ENCODE measurements at regions not wholly inside any gene's neighbourhood (a gene's known extent, or its start where the extent isn't known, plus 50 kb on each side); places are given as distances from the start of the nearest gene placed in this dataset.

GRCh38 chrX:124805486-124805885 lies 459.1 kb downstream of the SH2D1A start:
- Histone ChIP-seq H3K9me3 (ENCODE audit: insufficient read depth, low read depth, low read length) (no peaks in the 10 kb centered on the region), H3K79me2 (ENCODE audit: insufficient read depth, low read length) (no peaks in the 10 kb centered on the region), H4K20me1 (ENCODE audit: insufficient read depth, low read length, poor library complexity, severe bottlenecking) (no peaks in the 10 kb centered on the region)

GRCh38 chrX:124814106-124814505 lies 467.7 kb downstream of the SH2D1A start:
- H3K4me1 ChIP-seq (ENCODE audit: insufficient read depth, low read length, poor library complexity, severe bottlenecking): no peaks in the 10 kb centered on the region
- H4K20me1 ChIP-seq (ENCODE audit: insufficient read depth, low read length, poor library complexity, severe bottlenecking): no peaks in the 10 kb centered on the region
- H2AFZ ChIP-seq (ENCODE audit: low read length): no peak overlapping the region
- no peaks in the 10 kb centered on the region for H3F3A ChIP-seq (ENCODE audit: low read depth)
- H3K4me2 ChIP-seq (ENCODE audit: low read depth, low read length, poor library complexity, severe bottlenecking): no peak overlapping the region
- no peaks in the 10 kb centered on the region for H3K36me3 ChIP-seq (ENCODE audit: insufficient read depth, low read length)
- H3K79me2 ChIP-seq (ENCODE audit: insufficient read depth, low read length): no peaks in the 10 kb centered on the region
- no peak for TF ChIP-seq CTCF (conservative IDR thresholded peaks at IDR 0.05; ENCODE audit: low read length)
- TF ChIP-seq EZH2phosphoT487 (IDR thresholded peaks at IDR 0.05; ENCODE audit: borderline replicate concordance): no peak
- no peaks in the 10 kb centered on the region for H3K9me2 ChIP-seq (replicated peaks; ENCODE audit: low read depth, low read length)
- no peaks in the 10 kb centered on the region for H3K9me3 ChIP-seq (ENCODE audit: insufficient read depth, low read depth, low read length)
- H3K27me3 ChIP-seq (ENCODE audit: insufficient read depth, low read length, poor library complexity, severe bottlenecking): no peaks in the 10 kb centered on the region
- H3K4me3 ChIP-seq (ENCODE audit: low read length, poor library complexity, severe bottlenecking): no peak overlapping the region
- H3K9ac ChIP-seq (ENCODE audit: low read depth, low read length, poor library complexity, severe bottlenecking): no peak overlapping the region

More at GRCh38 chrX:124805486-124805885, 459.1 kb downstream of the SH2D1A start:
- H3K9ac ChIP-seq (ENCODE audit: low read depth, low read length, poor library complexity, severe bottlenecking): no peak overlapping the region
- no peaks in the 10 kb centered on the region for H3F3A ChIP-seq (ENCODE audit: low read depth)
- no peak for TF ChIP-seq CTCF (conservative IDR thresholded peaks at IDR 0.05; ENCODE audit: low read length)
- TF ChIP-seq EZH2phosphoT487 (IDR thresholded peaks at IDR 0.05; ENCODE audit: borderline replicate concordance): no peak
- no peak overlapping the region for H3K4me3 ChIP-seq (ENCODE audit: low read length, poor library complexity, severe bottlenecking)
- no peaks in the 10 kb centered on the region for H3K9me2 ChIP-seq (replicated peaks; ENCODE audit: low read depth, low read length)
- no peak overlapping the region for H3K4me2 ChIP-seq (ENCODE audit: low read depth, low read length, poor library complexity, severe bottlenecking)
- no peaks in the 10 kb centered on the region for H3K4me1 ChIP-seq (ENCODE audit: insufficient read depth, low read length, poor library complexity, severe bottlenecking)
- H2AFZ ChIP-seq (ENCODE audit: low read length): no peak overlapping the region
- no peaks in the 10 kb centered on the region for H3K27me3 ChIP-seq (ENCODE audit: insufficient read depth, low read length, poor library complexity, severe bottlenecking)
- H3K36me3 ChIP-seq (ENCODE audit: insufficient read depth, low read length): no peaks in the 10 kb centered on the region

GRCh38 chrX:124818033-124818432 lies 471.7 kb downstream of the SH2D1A start:
- Histone ChIP-seq H3K9me2 (replicated peaks; ENCODE audit: low read depth, low read length) (no peaks in the 10 kb centered on the region), H3F3A (ENCODE audit: low read depth) (no peaks in the 10 kb centered on the region), H3K27me3 (ENCODE audit: insufficient read depth, low read length, poor library complexity, severe bottlenecking) (no peaks in the 10 kb centered on the region), H3K4me2 (ENCODE audit: low read depth, low read length, poor library complexity, severe bottlenecking) (no peak overlapping the region), H3K9ac (ENCODE audit: low read depth, low read length, poor library complexity, severe bottlenecking) (no peak overlapping the region), H3K4me1 (ENCODE audit: insufficient read depth, low read length, poor library complexity, severe bottlenecking) (no peaks in the 10 kb centered on the region), H3K4me3 (ENCODE audit: low read length, poor library complexity, severe bottlenecking) (no peak overlapping the region), H3K36me3 (ENCODE audit: insufficient read depth, low read length) (no peaks in the 10 kb centered on the region), H4K20me1 (ENCODE audit: insufficient read depth, low read length, poor library complexity, severe bottlenecking) (no peaks in the 10 kb centered on the region), H3K9me3 (ENCODE audit: insufficient read depth, low read depth, low read length) (no peaks in the 10 kb centered on the region), H3K79me2 (ENCODE audit: insufficient read depth, low read length) (no peaks in the 10 kb centered on the region), H2AFZ (ENCODE audit: low read length) (no peak overlapping the region)
- TF ChIP-seq CTCF (conservative IDR thresholded peaks at IDR 0.05; ENCODE audit: low read length) (no peak), EZH2phosphoT487 (IDR thresholded peaks at IDR 0.05; ENCODE audit: borderline replicate concordance) (no peak)
